ENCODE measurements at regions not wholly inside any gene's neighbourhood (a gene's known extent, or its start where the extent isn't known, plus 50 kb on each side); places are given as distances from the start of the nearest gene placed in this dataset.

DNA sequence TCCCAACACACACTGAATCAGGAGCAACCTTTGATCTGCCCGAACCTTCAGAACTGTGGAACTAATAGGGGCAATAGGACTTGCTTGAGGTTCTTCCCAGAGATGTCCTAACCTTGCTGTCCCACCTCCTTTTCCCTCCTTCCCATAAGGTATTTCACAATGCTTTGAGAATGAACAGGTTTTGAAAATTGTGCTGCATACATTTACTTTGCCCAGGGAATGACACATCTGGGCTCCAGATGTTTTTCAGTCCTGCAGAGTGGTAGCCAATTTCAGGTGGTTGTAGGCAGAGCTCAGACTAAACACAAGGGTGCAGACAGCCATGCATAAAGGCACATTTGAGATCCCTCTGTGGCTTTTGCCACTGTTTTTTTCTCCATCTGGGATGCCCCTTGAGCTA lies 206.7 kb upstream of the PWP1 start:
- TF ChIP-seq, protein P1, sequence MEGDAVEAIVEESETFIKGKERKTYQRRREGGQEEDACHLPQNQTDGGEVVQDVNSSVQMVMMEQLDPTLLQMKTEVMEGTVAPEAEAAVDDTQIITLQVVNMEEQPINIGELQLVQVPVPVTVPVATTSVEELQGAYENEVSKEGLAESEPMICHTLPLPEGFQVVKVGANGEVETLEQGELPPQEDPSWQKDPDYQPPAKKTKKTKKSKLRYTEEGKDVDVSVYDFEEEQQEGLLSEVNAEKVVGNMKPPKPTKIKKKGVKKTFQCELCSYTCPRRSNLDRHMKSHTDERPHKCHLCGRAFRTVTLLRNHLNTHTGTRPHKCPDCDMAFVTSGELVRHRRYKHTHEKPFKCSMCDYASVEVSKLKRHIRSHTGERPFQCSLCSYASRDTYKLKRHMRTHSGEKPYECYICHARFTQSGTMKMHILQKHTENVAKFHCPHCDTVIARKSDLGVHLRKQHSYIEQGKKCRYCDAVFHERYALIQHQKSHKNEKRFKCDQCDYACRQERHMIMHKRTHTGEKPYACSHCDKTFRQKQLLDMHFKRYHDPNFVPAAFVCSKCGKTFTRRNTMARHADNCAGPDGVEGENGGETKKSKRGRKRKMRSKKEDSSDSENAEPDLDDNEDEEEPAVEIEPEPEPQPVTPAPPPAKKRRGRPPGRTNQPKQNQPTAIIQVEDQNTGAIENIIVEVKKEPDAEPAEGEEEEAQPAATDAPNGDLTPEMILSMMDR (IDR thresholded peaks at IDR 0.05): no peak
- TF ChIP-seq POLR2A (IDR thresholded peaks at IDR 0.05): no peak

All from Peyer's patch (tissue), 4 donors.